Hematopoietic multipotent progenitor cell treated with erythropoietin and hydrocortisone succinate and interleukin-3 and kit ligand, for 15 days (in vitro differentiated cells): ENCODE measurements at regions not wholly inside any gene's neighbourhood (a gene's known extent, or its start where the extent isn't known, plus 50 kb on each side); places are given as distances from the start of the nearest gene placed in this dataset.
"Not testable (repeated sequence)": the region's sequence is repeated elsewhere in the genome, so short reads cannot be mapped to it uniquely, and the experiment has no call there.

Source experiments
- DNase-seq: peaks from one replicate; pipeline ENCODE4 v3.0.0-alpha.2; 2015; ENCODE audit warnings: low spot score

DNA sequence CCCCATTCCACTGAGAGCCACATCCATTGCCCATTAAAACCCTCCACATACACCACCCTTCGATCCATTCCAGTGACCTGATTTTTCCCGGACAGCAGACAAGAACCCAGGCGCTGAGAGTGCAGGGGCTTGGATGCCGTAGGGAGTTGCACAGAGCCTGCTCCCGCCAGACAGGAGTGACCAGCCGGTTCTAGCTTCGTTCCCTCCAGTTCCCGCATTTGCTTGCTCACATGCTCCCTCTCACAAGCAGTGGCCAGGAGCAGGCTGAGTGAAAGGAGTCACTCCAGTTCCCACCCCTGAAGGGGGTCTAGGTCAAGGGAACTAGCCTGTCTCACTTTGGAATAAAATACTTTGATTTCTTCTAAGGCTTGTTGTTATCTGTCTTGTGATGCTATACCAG, 119.5 kb downstream of the SKIDA1 start:
- no peak for DNase-seq

DNA sequence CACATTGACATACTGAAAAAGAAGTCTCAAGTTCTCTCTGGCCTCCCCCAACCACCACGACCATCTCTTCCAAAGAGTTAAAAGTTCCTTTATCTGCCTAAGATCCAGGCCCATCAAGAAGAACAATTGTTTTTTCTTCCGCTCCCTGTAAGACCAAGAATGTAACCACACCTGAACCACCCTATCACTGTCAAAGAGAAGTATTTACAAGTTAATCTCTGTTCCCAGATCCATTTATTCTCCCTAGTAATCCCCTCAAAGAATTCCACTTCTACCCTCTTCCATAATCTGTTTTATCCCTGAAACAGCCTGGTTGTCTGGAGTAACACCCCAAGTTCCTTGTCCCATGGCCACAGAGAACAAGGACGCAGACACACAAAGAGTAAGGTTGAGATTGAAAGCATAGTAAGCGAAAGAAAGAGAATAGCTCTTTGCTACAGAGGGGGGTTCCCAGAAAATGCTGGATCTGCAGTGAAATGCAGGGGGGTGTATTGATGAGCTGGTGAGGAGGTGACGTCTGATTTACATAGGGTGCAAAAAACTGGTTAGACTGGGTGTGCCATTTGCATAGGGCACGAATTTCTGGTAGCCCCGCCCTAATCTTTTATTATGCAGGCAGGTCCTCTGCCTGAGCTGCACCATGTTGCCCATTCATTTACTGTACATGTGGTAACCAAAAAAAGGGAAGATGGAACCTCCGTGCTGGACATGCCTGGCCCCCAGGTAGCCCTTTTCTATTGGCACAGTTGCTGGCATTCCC, 122.0 kb downstream of the SKIDA1 start:
- DNase-seq = no peak

DNA sequence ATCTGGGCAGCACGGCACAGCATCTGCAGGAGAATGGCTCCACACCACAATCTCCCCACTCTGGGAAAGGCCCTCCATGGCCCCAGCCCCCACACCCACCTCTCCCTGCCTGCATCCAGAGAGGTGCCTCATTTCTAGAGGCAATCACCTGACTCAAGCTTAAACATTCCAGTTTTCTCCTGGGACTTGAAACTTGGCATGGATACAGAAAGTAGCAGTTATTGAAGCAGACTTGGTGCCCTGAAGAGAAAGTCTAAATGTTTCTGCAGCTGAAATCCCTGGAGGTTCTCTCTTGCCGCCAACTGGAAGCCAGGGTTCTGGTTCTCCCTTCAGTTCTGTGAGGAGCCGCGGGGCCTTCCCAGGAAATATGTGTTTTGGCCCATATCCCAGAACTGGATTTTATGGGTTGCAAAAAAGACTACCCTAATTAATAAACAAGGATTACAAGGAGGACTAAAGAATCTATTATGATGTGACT, 122.8 kb downstream of the SKIDA1 start:
- DNase-seq = no peak

DNA sequence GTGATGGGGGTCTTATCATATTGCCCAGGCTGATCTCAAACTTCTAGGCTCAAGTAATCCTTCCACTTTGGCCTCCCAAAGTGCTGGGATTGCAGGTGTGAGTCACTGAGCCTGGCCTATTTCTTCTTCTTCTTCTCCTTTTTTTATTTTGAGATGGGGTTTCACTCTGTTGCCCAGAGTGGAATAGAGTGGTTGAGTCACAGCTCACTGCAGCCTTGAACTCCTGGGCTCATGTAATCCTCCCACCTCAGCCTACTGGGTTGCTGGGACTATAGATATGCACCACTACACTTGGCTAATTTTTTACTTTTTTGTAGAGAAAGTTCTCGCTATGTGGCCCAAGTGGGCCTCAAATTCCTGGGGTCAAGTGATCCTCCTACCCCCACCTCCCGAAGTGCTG, 124.3 kb downstream of the SKIDA1 start:
- no peak for DNase-seq

DNA sequence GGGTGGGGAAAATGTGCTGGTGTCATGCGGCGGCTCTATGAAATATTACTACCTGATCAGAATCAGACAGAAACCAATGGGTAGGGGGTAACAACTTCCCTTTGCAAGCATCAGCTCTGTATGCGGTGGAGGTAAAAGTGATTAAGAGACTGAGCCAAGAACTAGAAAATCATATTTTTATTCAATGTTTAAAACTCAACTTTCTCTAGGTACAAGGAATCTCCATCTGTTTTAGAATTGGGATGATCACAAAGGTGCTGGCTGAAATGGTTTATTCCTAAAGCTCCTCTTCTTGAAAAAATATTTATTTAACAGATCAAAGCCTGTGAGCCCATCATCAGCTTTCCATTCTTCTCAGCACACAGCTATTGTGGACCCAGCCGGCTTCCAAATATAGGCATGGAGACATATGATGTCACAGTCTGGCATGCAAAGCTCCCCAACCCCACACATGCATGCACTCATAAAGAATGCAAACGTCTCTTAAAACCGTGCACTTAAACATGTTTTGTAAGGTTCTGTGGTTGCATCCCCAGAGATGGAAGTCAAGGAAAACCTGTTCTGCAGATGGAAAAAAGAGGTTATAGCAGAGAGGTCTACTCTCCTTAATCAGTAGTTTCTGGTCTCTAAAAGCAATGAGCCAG, 126.0 kb downstream of the SKIDA1 start:
- DNase-seq = no peak

DNA sequence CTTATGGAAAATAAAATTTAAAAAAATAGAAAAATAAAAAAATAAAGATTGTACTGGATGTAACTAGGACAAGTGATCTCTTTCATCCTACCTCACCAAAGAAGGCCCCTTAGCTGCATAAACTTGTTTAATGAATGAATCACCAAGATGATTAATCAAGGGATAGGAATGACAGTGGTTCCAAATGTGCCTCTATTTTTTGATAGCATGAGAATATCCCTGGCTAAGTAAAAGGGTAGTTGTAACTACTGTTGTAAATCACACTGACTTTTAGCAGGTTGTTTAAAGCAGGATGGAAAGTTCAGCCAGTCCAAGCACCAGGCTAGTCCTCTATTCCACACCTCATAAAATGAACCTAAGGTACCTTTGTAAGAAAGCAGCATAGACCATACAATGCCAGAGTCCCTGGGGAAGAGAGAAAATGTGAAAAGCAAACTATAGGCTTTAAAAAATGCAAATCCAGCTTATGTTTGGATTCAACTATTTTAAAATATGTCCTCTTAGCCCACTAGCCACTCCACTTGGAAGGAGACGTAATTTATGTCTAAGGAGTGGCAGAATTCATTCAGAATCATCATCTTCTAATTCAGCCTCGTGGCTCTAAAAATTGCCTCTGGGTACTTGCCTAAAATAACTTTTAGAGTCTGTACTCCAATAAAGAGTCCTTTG, 126.8 kb downstream of the SKIDA1 start:
- DNase-seq = no peak

DNA sequence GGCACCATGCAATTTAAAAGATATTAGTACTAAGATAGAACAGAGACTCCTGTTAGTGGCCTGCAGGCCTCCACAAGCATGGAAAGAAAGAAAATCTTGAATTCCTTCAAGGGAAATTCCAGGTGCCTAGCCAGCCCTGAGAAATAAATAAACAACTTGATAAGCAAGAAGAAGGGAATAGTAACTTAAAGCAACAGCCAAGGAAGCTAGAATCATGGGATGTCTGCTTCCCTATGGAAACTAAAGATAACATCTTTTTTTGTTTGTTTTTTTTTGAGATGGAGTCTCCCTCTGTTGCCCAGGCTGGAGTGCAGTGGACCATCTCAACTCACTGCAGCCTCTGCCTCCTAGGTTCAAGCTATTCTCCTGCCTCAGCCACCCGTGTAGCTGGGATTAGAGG, 128.6 kb downstream of the SKIDA1 start:
- no peak for DNase-seq

DNA sequence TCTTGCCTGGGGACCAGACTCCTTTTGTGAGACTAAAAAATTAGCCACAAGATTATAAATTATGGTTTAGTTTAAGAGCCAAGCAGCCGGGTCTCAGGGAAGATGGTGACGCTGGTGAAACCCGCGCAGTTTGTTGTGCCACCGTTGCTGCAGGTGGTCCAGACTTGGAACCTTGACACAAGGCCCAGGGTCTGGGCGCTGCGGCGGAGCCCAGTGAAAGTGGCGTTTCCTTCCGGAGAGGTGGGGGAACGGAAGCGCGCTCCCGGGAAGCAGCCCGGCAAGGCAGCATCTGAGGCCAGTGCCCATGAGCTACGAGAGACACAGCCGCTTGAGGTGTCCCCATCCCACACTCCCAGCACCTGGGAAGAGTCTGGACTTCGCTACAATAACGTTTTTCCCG, 131.6 kb downstream of the SKIDA1 start:
- DNase-seq = no peak

DNA sequence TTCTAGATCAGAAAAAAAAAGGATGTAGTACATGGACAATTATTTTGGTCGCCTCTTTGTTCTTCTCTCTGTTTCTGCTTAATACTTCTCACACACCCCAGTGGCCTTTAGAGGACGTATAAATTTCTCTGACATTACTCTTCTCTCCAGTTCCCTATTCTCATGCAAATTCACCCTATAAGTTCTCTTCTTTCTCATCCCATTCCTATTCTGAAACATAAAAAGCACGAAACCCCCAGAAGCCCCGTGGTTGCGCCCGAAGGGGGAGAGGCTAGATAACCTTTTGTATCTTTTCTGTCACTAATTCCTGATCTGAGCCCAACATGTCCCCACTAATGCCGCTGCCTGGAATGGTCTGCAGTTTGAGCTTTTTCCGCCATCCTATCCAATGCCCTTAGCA, 136.9 kb downstream of the SKIDA1 start:
- DNase-seq = no peak

DNA sequence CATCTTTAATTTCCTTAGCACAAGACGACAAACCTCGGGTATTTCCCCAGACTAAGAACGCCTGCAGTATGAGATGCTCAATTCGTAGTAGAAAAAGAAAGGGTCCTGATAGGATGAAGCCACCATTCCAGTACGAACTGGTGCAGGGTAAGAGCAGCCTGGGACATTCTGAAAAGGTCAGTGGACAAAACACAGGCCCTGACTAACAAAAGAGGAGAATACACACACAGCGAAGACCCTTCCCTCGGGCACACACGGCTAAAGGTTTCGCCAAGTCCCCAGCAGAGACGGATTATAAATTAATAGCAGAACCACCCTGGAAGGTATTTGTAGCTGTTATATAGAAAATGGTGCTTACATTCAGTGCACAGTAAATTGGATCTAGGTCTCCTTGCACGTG, 137.6 kb downstream of the SKIDA1 start:
- no peak for DNase-seq

DNA sequence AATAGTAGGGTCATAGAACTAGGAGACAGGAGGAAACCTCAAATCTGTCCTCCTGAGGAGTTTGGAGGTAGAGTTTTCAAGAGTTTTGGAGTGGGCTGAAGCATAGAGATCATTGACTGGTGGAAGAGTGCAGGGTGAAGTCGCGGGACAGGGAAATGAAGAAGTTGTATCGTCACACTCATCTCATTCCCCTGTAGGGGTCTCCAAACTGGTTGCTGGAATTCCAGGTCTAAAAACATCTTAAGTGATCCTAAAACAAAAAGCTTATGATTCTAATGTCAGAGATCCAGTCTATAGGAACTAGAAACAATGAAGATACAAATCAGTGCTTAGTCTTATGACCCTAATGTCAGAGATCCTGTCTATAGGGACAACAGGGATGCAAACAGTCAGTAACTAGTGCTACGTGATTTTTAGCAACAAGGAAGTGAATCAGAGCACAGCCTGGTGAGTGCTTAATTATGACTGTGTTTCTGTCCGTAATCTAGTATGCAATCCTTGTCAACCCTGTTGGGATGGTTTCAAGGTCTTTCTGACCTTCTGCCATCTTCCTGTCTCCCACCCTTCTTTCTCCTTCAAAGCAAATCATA, 139.4 kb downstream of the SKIDA1 start:
- DNase-seq = no peak

DNA sequence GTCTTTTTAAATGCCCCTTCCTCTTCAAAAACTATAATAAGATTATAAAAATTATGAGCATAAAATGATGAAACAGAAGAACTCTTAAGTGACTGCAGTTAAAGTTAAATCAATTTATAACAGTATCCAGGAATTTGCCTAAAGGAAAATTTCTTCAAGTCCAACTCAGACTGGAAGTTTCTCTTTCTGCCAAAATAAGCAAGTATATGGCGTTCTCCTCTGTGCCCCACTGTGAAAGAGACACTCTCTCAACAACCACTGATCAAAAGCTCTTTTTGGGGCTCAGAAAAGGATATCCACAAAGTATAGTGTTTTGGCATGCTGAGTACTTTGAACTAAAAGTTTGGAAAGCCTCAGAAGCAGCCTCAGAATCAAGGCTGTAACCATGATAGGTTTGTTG, 139.9 kb downstream of the SKIDA1 start:
- no peak for DNase-seq

DNA sequence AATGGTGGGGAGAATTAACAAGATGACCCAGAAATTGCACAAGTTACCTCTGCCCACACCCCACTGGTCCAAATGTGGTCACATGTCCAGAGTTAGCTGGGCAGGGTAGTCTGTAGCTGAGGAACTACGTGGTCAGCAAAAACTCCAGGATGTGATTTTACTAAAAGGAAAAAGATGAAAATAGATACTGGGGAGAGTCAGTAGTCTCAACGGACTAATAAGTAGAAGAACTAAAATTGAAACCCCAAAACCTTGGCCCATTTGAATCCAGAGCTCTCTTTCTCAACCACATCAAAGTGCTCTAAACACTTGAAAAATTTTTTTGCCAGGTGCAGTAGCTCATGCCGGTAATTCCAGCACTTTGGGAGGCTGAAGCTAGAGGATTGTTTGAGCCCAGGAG, 146.3 kb downstream of the SKIDA1 start:
- DNase-seq = no peak

DNA sequence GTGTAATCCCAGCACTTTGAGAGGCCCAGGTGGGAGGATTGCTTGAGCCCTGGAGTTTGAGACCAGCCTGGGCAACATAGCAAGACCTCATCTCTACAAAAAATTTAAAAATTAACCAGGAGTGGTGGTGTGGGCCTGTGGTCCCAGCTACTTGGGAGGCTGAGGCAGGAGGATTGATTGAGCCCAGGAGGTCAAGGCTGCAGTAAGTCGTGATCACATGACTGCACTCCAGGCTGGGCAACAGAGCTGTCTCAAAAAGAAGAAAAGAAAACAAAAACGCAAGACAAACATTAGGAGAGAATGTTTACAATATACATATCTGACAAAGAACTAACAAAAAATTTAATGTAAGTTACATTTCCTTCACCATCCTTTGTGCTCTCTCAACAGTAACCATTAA, 150.2 kb downstream of the SKIDA1 start:
- DNase-seq = not testable (repeated sequence)

DNA sequence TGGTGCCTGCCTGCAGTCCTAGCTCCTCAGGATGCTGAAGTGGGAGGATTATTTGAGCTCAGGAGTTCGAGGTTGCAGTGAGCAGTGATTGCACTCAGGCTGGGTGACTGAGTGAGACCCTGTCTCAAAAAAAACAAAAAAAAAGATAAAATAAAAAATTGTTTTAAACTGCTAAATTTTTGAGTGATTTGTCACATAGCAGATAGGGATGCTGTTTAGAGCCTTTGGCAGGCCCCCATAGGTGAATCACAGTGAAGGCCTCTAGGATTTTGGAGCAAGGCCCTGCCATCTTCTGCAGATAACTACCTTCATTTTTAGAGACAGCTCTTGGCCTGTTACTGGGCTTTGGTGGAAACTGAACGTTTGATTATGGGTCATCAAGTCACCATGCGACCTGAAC, 151.6 kb downstream of the SKIDA1 start:
- DNase-seq = not testable (repeated sequence)

DNA sequence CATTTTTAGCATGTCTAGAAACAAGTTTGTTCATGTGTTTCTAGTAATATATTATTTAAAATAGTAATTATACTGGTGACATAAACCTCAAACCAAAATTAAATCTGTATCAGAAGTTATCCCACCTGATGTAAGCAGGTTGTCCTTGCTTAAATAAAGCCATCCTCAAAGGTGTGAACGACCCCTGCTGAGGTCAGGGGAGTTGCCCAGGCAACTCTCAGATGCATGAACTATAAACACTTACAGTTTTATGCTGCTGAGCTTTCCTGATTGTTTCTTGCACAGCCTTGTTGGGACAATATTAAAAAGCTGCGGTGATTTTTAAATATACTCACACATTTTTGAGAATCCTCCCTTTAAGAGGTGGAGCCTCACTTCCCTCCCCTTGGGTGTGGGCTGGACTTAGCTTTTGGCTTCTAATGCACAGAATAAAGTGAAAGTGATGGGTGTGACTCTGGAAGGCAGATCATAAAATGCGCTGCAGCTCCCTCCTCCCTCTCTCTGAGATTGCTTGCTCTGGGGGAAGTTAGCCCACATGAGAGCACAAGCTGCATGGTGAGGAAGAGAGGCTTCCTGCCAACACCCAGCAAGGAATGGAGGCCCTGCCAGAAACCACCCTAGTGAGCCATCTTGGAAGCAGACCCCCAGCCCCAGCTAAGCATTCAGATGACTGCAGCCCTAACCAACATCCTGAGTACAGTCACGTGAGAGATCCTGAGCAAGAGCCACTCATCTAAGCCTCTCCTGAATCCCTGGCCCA, 152.7 kb downstream of the SKIDA1 start:
- DNase-seq = no peak

DNA sequence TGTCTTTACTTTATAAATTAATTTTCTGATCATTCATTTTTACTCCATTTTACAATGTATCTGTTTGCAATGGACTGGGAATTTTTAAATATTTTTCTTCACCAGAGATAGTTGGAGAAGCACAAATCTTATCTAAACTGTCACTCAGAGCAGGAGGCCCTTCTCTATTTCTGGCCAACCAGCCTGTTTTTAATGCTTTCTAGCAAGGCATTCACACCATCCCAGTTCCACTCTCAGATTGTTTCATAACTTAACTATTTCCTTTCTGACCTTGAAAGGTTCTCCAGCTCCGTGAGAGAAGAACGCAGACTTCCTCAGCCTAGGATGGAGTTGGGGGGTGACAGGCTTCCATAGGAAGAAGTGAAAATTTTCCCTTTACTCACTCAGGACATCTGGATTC, 155.8 kb downstream of the SKIDA1 start:
- no peak for DNase-seq

DNA sequence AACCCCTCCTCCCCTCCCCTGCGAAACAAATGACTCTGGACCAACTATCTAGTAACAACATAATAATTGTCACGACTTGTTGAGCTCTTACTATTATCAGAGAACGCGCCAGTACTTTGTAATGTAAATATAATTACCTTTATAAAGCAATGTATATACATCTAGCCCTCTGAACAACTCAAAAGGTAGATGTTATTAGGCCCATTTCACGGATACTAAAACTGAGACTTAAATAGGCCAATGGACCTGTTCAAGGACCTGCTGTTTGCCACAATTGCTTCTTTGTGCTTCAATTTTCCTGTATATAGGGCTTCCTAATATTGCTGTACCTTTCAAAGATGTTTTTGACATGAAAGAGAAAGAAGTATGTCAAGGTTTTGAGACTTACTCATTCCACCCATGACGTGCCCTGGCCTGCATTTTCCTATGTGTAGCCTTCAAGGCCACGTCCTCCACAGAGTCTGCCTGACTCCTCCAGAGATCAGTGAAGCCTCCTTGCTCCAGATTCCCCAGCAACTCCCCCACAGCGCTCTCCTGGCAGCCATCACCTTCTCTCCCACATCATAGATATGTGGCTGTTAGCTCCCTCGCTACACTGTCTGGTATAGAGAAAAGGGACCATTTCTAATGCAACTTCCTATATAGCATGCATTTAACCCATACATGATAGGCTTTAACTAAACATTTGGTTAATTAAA, 156.6 kb downstream of the SKIDA1 start:
- no peak for DNase-seq

DNA sequence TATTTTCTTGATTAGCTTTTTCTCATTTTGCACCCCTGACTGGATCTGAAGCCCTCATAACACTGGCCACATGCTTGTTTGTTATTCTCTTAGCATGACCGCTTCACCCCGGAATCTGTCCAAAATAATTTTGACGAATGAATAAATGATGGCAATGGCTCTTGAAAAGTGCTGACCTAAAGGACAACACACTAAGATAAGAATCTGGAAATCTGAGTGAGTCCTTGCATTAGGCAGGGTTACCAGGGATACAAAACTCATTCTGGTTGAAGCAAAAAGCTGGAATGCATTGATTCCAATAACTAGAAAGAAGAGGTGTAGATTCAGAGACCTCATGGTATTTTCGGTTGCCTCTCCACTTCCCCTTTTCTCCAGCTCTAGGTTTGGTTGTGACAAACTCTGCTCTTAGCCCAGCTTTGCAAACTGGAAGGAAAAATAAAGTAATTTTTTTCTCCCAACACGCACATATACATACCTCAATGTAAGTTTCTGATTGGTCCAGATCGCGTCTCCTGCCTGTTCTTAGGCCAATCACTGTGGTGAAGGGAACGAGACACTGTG, 157.4 kb downstream of the SKIDA1 start:
- DNase-seq = no peak

DNA sequence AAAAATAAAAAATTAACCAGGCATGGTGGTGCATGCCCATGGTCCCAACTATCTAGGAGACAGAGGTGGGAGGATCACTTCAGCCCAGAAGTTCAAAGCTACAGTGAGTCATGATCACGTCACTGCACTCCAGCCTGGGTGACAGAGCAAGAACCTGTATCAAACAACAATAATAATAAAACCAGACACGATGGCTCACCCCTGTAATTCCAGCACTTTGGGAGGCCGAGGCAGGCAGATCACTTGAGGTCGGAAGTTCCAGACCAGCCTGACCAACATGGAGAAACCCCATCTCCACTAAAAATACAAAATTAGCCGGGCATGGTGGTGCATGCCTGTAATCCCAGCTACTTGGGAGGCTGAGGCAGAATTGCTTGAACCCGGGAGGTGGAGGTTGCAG, 159.4 kb downstream of the SKIDA1 start:
- DNase-seq = not testable (repeated sequence)
